Stimulated activated CD4-positive, alpha-beta T cell treated with anti-CD3 and anti-CD28 coated beads, Interleukin-2, amount 100 ng/mL, for 24 hours (primary cell): ENCODE measurements at regions not wholly inside any gene's neighbourhood (a gene's known extent, or its start where the extent isn't known, plus 50 kb on each side); places are given as distances from the start of the nearest gene placed in this dataset.

ENCODE experiments used
- DNase-seq, 2 donors: peaks; one replicate each; pipeline ENCODE4 v3.0.0-alpha.2; 2020

DNA sequence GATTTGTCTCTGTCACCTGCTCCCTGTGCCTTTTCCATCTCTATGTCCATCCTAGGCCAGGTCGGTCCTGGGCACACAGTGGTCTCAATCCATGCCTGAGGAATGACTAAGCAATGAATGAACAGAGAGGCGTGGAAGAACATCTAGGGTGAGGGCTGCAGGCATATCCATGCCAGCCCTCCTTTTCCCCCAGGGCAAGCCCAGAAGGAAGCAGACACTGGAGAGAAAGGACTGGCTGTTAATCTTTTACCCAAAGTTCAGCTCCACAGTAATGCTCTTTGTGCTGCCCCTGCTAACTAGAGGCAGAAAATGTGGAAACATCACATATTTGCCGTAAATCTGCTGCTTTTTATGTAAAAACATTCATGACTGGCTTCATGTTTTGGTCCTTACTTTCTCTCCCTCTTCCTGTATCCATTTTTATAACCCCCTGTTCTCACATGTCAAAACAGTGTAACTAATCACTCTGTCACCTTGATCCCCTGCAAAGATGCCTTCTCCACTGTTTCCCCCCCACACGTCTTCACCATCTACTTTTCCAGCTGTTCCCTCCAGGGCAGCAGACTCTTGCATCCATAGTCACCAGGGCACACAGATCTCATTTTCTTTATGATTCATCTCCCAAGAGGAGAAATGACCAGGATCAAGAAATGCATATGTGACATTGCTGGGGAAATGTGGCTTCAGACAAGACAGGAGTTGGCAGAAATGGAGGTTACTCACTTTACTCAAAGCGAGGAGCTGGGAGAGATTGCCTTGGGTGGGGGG, 166.4 kb upstream of the PROX1 start:
- no peak for DNase-seq

DNA sequence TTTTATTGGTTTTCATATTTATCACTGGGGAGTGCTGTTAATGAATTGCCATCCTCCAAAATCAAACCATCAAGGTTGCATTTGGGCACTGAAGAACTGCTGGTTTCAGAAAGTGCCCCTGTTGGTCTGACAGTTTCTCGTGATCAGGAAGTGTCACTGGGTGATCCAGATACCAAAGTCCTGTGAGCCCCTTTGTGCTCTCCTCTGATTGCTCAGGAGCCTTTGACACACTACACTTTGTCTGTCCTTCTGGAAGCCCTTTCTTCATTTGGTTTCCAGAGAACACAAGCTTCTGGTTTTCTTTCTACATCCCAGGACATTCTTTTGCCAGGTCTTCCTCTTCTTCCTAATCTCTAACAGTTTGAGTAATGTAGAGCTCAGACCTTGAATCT, 165.8 kb upstream of the PROX1 start:
- DNase-seq = no peak

DNA sequence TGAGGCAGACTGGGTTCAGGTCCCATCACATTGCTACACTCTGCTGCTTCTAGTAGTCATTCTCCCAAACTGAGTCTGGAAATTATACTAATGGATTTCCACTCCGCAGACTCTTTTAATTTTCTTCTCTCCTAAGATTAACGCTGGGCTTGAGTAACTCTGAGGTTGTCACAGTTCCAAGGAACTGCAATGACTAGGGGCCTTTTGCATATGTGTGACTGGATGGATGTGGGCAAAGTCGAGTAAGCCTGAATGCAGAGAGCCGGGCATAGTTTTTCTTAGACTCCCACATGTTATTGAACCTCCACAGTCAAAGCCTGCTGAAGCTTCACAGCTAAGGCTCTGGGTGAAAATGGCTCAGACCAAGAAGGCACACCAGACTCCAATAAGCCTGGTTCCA, 160.9 kb upstream of the PROX1 start:
- no peak for DNase-seq

DNA sequence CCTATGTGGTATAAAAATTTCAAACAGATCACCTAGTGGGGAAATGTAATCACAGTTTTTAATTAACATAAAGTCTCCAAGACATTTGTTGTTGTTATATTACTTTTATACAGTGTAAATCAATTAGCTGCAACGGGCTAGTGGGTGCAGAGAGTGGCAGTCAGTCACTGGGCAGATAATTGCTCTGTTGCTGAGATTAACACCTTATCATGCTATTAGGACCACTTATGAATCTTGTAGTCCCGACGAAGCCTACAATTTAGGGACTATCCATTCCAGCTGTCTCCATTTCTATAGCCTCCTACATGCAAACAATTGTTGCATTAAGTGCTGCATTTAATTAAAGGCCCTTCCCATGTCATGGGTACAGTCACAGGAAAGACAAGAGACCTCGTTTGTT, 158.9 kb upstream of the PROX1 start:
- DNase-seq = no peak

DNA sequence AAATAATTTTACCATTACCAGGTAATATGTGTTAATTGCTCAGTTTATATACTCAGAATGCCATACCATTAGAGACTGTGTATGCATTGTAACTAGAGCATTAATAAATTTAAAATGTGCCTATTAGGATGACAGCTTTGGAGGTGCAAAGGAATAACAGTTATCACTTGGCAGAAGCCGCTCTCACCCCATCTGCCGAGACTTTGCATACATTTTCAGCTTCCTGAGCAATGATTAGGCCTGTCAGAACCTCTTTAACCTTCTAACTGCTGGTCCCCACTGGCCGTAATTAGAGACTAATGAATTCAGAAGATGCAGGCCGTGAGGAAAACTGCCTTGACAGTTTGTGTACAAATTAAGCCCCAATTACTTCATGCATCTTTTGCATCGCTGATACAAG, 158.0 kb upstream of the PROX1 start:
- no peak for DNase-seq

DNA sequence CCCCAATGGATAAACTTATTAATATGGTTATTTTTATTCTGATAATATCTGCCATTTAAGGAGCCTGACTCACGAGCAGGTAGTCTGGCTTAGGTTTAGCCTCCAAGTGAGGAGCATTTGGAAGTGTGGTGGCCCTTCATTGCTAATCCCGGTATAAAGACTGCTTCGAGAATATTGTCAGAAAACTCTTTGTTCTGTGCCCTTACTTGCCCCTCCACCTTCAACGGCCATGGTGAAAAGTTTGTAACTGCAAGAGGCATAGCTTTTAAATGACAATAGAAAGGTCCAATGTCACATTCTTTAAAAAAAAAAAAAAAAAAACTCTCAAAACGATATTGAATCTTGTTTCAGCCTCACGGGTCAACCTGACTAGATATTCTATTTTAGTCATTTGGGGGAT, 157.4 kb upstream of the PROX1 start:
- no peak for DNase-seq

DNA sequence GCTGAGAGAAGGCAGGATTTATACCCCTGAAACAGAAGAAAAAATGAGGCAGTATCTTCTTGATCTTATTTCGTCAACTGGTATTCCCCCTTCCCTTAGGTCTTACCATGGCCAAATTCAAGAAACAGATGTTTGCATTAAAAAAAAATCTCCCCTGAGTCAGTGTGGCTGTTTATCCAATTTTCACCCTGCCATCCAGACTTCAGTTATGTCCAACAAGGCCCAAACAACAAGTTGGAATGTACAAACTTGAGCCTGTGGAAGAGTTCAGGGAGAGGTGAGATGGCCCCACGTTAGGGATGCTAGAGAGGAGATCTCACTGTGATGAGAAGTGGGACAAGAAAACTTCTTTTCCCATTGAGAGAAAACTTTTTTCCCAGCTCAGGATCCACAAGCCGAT, 147.2 kb upstream of the PROX1 start:
- DNase-seq = no peak

DNA sequence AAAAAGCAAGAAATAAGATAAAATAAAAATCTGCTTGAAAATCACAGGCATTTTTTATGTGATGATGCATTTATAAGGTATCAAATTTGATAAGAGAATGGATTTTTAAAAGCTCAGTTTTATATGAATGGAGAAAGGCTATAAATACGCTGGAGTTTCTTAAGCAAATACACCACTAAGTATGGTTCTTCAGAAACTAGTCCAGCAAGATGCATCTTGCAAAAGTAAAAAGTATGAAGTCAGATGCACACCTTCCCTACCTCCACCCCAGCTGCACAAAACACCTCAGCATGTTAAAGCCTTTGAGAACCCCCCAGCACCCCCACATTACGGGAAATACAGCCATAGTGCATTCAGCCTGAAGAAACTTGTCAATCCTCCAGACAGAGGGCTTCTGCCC, 143.1 kb upstream of the PROX1 start:
- no peak for DNase-seq

DNA sequence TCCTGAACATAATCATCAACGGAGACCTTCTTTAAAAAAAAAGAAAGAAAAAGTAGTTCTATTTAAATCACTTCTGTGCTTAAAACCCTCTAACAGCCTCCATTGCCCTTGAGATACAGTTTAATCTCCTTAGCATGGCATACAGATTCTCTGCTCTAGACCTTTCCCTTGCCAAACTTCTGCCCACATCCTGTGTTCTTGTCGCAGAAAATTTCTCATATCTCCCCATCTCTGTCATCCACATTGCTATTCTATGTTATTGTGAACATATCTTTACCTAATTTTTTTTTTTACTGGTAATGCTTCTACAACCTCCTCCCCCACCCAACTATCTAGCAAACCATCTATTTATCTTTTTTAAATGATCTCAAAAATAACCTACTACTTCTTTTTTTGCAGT, 135.7 kb upstream of the PROX1 start:
- DNase-seq = no peak

DNA sequence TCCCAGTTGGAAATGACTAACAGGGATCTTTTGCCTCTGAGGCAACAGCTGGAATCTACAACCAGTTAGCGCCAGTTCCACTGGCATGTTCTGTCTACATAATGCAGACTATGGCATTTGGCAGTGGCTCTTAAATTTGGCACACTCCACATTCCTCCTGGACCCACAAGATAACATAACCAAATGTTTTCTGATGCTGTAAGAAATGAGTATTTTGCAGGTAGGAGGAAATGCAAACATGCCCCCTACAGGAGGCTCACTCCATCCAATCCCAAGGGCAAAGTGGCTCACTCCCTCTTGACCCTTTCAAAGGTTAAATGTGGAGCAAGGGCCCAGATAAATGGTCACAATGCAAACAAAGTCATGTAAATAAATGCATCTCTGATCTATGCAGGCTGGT, 129.2 kb upstream of the PROX1 start:
- DNase-seq = no peak

DNA sequence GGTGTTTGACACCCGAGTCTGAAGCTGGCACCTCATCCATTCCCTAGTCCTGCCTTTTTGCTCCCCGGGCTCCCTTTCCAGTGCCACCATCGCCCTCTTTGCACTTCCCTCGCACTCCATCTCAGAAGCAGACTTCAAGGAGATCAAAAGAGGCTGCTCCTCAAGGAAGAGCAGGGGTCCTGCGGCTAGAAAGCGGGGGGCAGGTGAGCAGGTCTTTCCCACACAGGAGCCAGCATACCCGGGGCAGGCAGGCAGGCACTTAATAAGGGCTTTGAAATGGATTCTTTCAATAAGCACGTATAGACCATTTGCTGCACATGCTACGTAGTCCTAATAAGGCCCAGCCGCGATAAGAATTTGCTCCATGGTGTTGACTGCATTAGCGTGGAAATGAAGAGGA, 125.9 kb upstream of the PROX1 start:
- no peak for DNase-seq

DNA sequence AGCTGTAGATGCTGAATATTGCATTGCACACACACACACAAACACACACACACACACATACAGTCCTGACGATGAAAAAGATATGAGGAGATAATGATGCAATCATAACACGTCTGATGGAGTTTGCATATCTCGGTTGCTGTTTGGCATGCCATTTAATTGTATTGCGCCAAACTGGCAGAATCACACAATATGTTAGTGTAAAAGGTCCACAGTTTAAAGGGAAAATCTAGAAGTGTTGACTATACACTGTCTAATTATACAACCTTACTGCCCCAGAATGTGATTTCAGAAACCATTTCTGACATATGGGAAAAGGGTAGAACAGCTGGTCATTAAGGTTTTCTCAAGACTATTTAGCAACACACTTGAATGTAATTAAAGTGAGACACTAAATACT, 123.7 kb upstream of the PROX1 start:
- DNase-seq = no peak

DNA sequence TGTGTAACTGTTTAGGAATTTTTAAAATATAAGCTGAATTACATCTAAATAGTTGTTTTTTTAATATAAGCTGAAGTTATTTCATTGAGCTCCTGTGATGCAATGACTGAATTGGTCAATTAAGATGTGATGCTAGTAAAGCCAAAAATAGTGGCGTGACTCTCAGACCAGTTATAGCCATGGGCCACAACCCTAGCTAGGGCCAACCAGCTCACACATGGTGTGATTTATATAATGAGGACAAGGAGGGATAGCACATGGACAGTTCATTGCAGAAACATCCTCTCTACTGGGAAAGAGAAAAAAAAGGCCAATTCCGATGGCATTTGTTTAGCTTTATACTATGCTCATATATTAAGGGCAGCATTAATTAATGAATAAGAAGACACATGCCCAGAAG, 119.3 kb upstream of the PROX1 start:
- no peak for DNase-seq

DNA sequence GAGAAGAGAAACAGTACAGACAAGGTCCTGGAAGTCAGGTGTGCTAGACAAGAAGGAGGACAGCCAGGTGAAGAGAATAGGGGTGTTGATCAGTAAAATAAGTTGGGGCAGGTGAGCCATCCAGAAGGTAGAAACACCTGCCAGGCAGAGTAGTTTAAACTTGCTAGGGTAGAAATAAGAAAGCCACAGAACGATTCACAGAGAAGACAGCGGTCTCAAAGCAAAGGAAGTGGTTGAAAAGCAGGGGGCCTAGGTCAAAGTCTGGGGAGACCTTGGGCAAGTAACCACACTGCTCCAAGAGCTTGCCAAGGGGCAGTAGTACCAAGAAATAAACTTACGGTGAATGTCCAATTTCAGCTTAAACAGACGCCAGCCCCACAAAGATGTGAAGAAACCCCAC, 116.6 kb upstream of the PROX1 start:
- DNase-seq = no peak

DNA sequence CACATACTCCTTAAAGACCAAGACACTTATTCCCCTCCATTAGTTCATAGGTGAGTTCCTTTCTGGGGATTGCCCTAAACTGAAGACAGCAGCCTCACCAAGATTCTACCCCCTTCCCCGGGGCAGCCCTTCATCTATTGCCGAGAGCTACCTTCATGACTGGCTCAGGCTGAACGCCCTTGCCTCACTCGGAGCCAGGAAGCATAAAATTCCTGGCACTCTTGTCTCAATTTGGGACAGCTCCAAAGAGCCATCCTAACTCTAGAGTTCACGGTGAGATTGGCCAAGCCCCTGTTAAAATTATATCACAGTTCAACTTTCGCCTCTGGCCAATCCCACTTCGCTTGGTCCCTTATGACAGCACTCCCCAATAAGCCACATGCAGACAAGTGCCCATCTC, 113.0 kb upstream of the PROX1 start:
- DNase-seq = no peak

DNA sequence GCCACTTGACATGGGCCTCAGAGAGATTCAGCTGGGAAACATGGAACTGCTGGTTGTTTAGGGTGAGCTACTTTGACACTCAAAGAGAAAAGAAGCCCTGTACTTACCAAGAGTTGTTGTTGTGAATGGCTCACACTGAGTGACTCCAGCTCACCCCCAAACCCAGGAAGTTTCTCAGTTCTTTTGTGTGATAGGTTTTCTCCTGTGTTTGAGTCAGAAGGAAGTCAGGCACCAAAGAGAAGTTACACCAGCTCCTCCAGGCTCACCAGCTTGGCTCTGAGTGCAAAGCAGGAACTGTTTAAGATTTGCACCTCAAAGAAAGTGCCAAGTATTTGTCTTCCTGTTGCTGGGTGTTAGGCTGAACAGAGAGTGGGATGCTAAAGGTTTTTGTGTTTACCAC, 111.2 kb upstream of the PROX1 start:
- no peak for DNase-seq

DNA sequence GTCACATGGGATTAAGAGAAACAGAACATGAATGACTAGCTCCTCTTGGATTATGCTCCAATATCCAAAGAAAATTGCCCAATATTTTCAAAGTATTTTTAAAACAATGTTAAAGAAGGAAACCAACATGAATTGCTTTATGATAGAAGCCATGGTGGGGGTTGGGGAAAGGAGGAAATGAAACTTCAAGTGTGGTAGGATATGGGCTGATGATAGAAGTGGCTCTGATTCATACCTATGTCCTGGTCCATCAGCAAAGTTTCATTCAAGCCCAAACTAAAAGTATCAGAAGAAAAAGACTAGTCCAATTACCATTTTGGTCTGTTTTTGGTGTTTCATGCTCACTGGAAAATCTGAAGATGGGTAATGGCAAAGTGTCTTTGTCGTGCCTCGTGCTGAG, 104.2 kb upstream of the PROX1 start:
- no peak for DNase-seq

DNA sequence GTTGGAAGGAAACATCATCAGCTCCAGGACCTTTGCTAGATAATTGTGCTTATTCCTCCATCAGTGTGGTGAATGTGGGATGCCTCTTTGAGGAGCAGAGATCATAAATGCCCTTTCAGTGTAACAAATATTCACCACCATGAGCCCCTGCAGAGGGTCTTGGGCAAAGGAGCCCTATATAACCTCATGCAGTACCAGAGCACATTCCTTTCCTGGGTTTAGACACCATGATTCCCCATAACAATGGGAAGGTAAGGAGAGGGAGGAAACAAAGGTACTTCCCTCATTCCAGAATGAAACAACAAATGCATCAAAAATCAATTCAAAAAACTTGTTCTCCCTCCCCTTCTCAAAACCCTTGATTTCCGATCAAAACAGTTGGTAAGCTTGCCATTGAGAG, 103.4 kb upstream of the PROX1 start:
- no peak for DNase-seq

DNA sequence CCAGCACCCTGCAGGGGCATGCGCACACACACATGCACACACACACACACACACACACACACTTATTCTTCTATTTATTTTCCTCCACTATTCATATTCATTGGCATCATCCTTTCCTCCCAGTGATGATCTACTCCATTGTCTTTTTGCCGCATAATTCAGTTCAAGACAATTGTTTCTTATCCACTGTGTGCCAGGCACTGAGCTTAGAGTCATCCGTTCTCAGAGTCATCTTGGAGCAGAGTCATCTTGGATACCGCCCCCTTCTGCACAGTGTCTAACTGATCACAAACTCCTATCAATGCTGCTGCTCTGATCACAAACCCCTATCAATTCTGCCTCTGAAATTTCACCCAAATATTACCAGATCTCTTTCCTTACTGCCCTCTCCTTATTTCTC, 102.8 kb upstream of the PROX1 start:
- no peak for DNase-seq

DNA sequence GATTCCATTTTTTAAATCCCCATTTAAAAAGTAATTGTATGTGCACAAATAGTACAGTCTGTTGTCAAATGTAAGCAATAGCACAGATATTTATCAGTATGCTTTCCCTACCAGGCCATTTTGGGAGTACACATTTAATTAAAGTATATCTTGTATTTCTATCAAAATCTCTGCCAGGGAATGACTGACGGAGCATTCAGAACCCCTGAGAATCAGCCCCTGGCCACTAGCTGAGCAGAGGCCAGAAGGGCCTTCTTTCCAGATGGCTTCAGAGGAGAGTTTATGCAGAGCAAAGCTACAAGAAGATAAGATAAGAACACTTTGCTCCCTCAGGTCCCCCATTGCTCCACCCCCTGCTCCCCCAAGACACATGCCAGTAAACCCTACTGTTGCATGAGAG, 99.9 kb upstream of the PROX1 start:
- no peak for DNase-seq

DNA sequence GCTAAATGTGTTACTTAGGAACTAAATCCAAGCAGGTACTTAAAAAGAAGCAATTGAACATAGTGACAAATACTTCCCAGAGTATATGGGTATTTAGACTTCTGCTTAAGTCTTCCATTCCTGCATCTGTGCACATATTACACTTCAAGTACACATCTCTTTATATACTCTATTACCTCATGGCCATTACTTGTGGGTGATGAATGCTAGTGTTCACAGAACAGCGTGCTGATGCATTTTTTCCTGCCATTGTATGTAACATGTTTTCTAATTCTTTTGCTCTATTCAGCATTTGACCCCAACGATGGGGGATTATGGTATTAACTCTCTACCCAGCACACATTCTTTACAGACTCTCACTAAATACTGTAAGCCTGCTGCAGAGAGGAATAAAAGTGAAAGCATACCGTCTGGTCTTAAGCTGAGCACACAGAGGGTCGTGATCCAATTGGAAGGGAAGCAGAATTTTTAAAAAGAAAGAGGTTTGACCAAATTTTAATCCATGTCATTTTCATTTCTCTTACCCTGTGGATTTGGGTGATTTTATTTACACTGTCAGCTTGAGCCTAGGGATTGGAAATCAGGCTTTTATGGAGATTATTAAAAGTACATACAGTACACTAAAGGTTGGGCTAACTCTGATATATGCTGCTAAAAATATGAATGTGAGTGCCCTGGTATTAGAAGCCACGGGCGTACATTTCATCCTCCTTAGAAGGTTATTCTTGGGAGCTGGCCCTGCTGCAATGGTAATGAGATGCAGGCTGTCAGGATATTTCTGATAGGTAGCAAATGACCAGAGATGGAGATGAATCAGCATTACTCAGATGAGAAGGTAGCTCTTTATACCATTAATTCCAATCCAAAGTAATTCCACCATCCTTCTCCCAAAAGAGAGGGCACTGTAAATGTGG, 95.5 kb upstream of the PROX1 start:
- no peak for DNase-seq

DNA sequence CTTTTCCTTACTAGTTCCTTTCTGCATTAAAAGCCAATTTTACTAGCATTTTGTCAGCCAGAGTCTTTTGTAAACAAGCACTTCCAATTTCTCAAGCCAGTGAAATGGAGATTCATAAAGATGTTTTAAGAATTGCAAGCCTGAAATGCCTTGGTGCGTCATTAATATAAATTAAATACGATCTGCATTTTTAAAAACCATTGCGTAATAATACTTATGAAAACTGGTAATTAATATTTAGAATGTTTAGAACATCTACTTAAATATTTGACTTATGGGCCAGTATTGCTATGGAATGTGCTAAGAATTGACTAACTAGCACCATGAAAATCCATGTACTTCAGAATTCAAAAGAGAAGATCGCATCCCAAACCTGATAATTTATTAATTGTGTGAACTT, 89.1 kb upstream of the PROX1 start:
- no peak for DNase-seq

DNA sequence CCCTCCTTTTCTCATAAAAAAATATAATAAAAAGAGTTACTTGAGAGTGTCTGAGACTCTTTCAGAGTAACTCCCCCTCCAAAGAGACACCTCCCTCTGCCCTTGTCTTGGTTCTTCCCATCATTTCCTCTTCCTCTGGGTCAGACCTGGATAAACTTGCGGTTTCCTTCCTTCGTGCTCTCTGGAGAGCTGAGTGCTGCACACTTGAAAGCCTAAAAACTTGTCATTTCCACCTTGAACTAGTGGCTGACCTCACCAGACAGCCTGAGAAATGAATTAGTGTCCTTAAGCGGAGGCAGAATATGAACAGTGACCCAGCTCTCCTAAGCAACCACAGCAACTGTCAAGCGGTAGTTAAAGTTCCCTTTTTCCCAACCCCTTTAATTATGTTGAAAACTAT, 88.4 kb upstream of the PROX1 start:
- no peak for DNase-seq

DNA sequence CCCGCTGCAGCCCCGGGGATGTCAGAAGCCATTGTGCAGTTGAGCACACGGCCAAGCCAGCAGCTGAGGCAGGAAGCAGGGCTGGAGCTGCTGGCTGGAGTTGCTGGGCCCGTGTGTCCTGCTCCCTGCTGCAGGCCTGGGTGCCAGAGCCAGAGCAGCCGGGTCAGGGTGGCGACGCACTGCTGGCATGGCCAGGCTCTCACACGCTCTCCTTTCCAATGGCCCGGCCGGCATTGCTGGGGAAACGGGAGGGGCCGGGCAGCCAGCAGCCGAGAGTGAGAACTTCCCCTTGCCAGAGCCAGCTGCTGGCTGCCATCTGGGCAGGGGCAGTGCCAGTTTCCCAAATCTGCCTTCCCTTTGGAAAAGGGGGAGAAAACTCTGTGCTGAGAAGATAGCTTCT, 82.4 kb upstream of the PROX1 start:
- no peak for DNase-seq

DNA sequence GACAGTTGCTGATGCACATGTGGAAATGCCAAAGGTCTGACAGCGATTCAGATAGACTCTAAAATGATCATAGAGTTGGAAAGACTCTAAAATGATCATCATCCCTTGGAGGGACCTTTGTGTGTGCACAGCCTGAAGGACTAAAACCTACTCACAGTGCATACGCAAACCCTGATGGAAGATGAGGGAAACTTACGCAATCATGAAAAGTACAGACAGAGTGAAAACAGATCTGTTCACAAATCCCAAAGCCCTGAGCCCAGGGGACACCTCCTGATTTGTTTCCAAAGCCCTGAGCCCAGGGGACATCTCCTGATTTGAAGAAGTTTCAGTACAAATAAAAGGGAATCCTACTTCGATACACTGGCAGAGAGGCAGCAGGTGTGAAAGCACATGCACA, 79.3 kb upstream of the PROX1 start:
- no peak for DNase-seq
